Keratinocyte (primary cell): ENCODE measurements at regions not wholly inside any gene's neighbourhood (a gene's known extent, or its start where the extent isn't known, plus 50 kb on each side); places are given as distances from the start of the nearest gene placed in this dataset.

ENCODE experiments used
- DNase-seq: peaks from one replicate; pipeline ENCODE4 v3.0.0-alpha.2; 2011; ENCODE audit warnings: low read depth, missing footprints, low spot score
- FAIRE-seq: peaks from 2 replicates; lab custom pipeline; 2011; peaks lifted over from hg19 to GRCh38; lab: Jason Lieb, UNC
- H2AFZ ChIP-seq: 2 replicates; pipeline ENCODE4 v1.6.0; 2012; ENCODE audit warnings: low read length, control low read depth, inconsistent platforms; ENCODE audit not compliant: control insufficient read depth
- H3K27ac ChIP-seq: 2 replicates; pipeline ENCODE4 v1.5.1; 2011; ENCODE audit warnings: low read length; ENCODE audit not compliant: control insufficient read depth, insufficient read depth
- H3K27me3 ChIP-seq: 3 replicates; pipeline ENCODE4 v1.6.0; 2011; ENCODE audit warnings: low read length; ENCODE audit not compliant: control insufficient read depth, insufficient read depth; ENCODE audit errors: extremely low read depth
- H3K36me3 ChIP-seq, 2 experiments: 2 replicates in 1 of 2; 3 replicates in 1 of 2; pipeline ENCODE4 v1.5.1; 2011; ENCODE audit warnings: low read length in 2 of 2, mild to moderate bottlenecking in 1 of 2; ENCODE audit not compliant: control insufficient read depth in 2 of 2, insufficient read depth in 2 of 2; ENCODE audit errors: extremely low read depth in 1 of 2
- H3K4me1 ChIP-seq: 3 replicates; pipeline ENCODE4 v1.5.1; 2011; ENCODE audit warnings: low read length; ENCODE audit not compliant: control insufficient read depth, insufficient read depth; ENCODE audit errors: extremely low read depth
- H3K4me2 ChIP-seq: 3 replicates; pipeline ENCODE4 v1.6.0; 2011; ENCODE audit warnings: low read depth, low read length; ENCODE audit not compliant: control insufficient read depth, insufficient read depth; ENCODE audit errors: extremely low read depth
- H3K4me3 ChIP-seq, 3 experiments: fragments of 200-600 bp in 1 of 3; sonication (generic) in 1 of 3; 2 replicates in 2 of 3; 3 replicates in 1 of 3; pipeline ENCODE4 v1.5.1; 2011 to 2016; ENCODE audit warnings: low read length in 3 of 3, mild to moderate bottlenecking in 3 of 3, control low read depth in 2 of 3, inconsistent platforms in 1 of 3, low read depth in 1 of 3, mixed read lengths in 1 of 3, mixed run types in 1 of 3, moderate library complexity in 1 of 3; ENCODE audit not compliant: control insufficient read depth in 2 of 3, insufficient read depth in 2 of 3; ENCODE audit errors: extremely low read depth in 1 of 3
- H3K79me2 ChIP-seq: 2 replicates; pipeline ENCODE4 v1.6.0; 2012; ENCODE audit warnings: low read length; ENCODE audit not compliant: control insufficient read depth, insufficient read depth
- H3K9ac ChIP-seq: 3 replicates; pipeline ENCODE4 v1.6.0; 2011; ENCODE audit warnings: low read length; ENCODE audit not compliant: control insufficient read depth, insufficient read depth; ENCODE audit errors: extremely low read depth
- H3K9me1 ChIP-seq: 3 replicates; pipeline ENCODE4 v1.6.0; 2011; ENCODE audit warnings: low read length; ENCODE audit not compliant: control insufficient read depth, insufficient read depth; ENCODE audit errors: extremely low read depth
- H3K9me3 ChIP-seq: 2 replicates; pipeline ENCODE4 v1.5.1; 2012; ENCODE audit warnings: low read depth, low read length; ENCODE audit not compliant: control insufficient read depth
- H4K20me1 ChIP-seq: 3 replicates; pipeline ENCODE4 v1.6.0; 2011; ENCODE audit warnings: low read length; ENCODE audit not compliant: control insufficient read depth, insufficient read depth; ENCODE audit errors: extremely low read depth
- EZH2 ChIP-seq: IDR thresholded peaks from one replicate; pipeline ENCODE4 v1.6.1; 2012; ENCODE audit warnings: inconsistent platforms, mild to moderate bottlenecking, low read length, moderate library complexity
- dilution Hi-C: fragments of 300-500 bp; cut with MboI; formaldehyde crosslinking; loops from one replicate; pipeline ENCODE4 v1.7.0; 2020; ENCODE audit warnings: low sequenced_read_pairs; ENCODE audit not compliant: extremely low pct_ligation_motif_present
- TF ChIP-seq, protein P1 (sequence below), 3 experiments: IDR thresholded peaks in 1 of 3; conservative IDR thresholded peaks in 1 of 3; optimal IDR thresholded peaks in 1 of 3; 2 replicates in 2 of 3; 3 replicates in 1 of 3; pipeline versions ENCODE3 to v1.5.1; 2011; ENCODE audit warnings: low read length in 3 of 3, mild to moderate bottlenecking in 3 of 3, moderate library complexity in 2 of 3, control low read depth in 1 of 3, inconsistent platforms in 1 of 3; ENCODE audit not compliant: insufficient read depth in 2 of 3; ENCODE audit errors: extremely low read depth in 1 of 3

DNA sequence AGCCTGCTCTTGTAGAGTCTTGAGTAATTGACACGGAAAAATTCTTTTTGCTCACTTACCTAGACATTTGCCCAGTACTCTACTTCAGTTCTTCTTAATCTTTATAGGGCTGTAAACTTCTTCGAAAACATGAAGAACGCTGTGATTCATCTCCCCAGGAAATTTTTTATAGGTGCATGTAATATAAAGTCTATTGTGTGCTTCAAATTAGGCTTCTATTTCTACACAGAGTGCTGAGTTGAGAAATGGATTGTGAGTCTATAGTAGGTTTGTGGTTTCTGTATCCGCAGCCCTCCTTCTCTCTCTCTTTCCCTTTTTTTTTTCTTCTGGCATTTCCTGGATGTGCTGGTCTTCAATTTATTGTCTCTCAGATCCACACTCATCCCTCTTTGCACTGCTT is 183.3 kb upstream of the DCBLD2 start:
- Histone ChIP-seq H3K27ac (no peak overlapping the region), H3K79me2 (no peaks in the 10 kb centered on the region), H3K4me2 (no peak overlapping the region), H3K27me3 (no peaks in the 10 kb centered on the region), H3K36me3 (no peaks in the 10 kb centered on the region), H3K9me1 (no peaks in the 10 kb centered on the region), H2AFZ (no peak overlapping the region), H3K4me1 (no peaks in the 10 kb centered on the region), H4K20me1 (no peaks in the 10 kb centered on the region), H3K9me3 (no peaks in the 10 kb centered on the region), H3K4me3 (no peak overlapping the region), H3K9ac (no peak overlapping the region)
- dilution Hi-C loops, result no loop called here
- FAIRE-seq, result no peak
- DNase-seq, result no peak
- TF ChIP-seq EZH2, result no peak
- TF ChIP-seq, protein P1, sequence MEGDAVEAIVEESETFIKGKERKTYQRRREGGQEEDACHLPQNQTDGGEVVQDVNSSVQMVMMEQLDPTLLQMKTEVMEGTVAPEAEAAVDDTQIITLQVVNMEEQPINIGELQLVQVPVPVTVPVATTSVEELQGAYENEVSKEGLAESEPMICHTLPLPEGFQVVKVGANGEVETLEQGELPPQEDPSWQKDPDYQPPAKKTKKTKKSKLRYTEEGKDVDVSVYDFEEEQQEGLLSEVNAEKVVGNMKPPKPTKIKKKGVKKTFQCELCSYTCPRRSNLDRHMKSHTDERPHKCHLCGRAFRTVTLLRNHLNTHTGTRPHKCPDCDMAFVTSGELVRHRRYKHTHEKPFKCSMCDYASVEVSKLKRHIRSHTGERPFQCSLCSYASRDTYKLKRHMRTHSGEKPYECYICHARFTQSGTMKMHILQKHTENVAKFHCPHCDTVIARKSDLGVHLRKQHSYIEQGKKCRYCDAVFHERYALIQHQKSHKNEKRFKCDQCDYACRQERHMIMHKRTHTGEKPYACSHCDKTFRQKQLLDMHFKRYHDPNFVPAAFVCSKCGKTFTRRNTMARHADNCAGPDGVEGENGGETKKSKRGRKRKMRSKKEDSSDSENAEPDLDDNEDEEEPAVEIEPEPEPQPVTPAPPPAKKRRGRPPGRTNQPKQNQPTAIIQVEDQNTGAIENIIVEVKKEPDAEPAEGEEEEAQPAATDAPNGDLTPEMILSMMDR (optimal IDR thresholded peaks at IDR 0.05 in 1 of 3, IDR thresholded peaks at IDR 0.05 in 1 of 3, conservative IDR thresholded peaks at IDR 0.05 in 1 of 3; ENCODE audit: extremely low read depth in 1 of 3, insufficient read depth in 2 of 3, low read length in 3 of 3), result no peak

DNA sequence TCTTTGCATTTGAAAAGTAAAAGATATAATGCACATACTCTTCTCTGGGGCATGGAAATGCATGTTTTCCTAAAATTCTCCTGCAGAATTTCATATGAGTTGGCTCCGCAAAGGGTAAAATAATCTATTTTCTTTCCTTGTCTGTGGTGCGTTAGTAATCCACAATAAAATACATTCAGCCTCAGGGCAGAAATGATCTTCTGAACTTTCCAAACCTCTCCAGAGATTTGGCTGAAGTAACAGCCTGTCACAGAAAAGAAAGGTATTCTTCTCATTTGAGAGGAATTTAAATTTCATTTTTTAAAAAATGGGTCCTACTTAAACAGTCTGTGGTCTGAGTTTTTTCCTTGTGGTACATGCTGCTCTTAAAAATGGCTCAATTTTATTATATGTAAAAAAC is 182.7 kb upstream of the DCBLD2 start:
- Histone ChIP-seq H3K9me1 (no peaks in the 10 kb centered on the region), H3K4me1 (no peaks in the 10 kb centered on the region), H3K79me2 (no peaks in the 10 kb centered on the region), H3K4me2 (no peak overlapping the region), H3K9ac (no peak overlapping the region), H3K4me3 (no peak overlapping the region), H3K36me3 (no peaks in the 10 kb centered on the region), H3K27ac (no peak overlapping the region), H3K9me3 (no peaks in the 10 kb centered on the region), H2AFZ (no peak overlapping the region), H4K20me1 (no peaks in the 10 kb centered on the region), H3K27me3 (no peaks in the 10 kb centered on the region)
- no peak for TF ChIP-seq EZH2
- TF ChIP-seq, protein P1 (optimal IDR thresholded peaks at IDR 0.05 in 1 of 3, IDR thresholded peaks at IDR 0.05 in 1 of 3, conservative IDR thresholded peaks at IDR 0.05 in 1 of 3; ENCODE audit: extremely low read depth in 1 of 3, insufficient read depth in 2 of 3, low read length in 3 of 3), result no peak
- DNase-seq, result no peak
- dilution Hi-C loops, result no loop called here
- no peak for FAIRE-seq
